GM18868 (cell line): ENCODE measurements at regions not wholly inside any gene's neighbourhood (a gene's known extent, or its start where the extent isn't known, plus 50 kb on each side); places are given as distances from the start of the nearest gene placed in this dataset.
A peak's percentile ranks its signal among the peaks of the same experiment; 100 is the strongest.

ENCODE experiments used
- ATAC-seq: cut with Tn5 transposase; IDR thresholded peaks from one replicate; pipeline ENCODE4 v1.9.1; 2021; ENCODE audit warnings: mild to moderate bottlenecking, moderate library complexity; ENCODE audit not compliant: unreplicated experiment

- ATAC-seq: no peak
Observed at GRCh38 chr9:16153741-16154140, 600.9 kb downstream of the CCDC171 start.

- peak; percentile 89 for ATAC-seq
Observed at GRCh38 chr9:16154521-16155078, 601.8 kb downstream of the CCDC171 start.

- no peak for ATAC-seq
Observed at GRCh38 chr9:16155878-16156277, 603.0 kb downstream of the CCDC171 start.

GRCh38 chr9:16157216-16157615 lies 604.4 kb downstream of the CCDC171 start:
- ATAC-seq: no peak

GRCh38 chr9:16157651-16158050 lies 604.8 kb downstream of the CCDC171 start:
- ATAC-seq: no peak

- ATAC-seq: no peak
Observed at GRCh38 chr9:16158093-16158492, 605.2 kb downstream of the CCDC171 start.

- ATAC-seq: no peak
Observed at GRCh38 chr9:16161483-16161882, 608.6 kb downstream of the CCDC171 start.

GRCh38 chr9:16170119-16170518 lies 617.3 kb downstream of the CCDC171 start:
- ATAC-seq: no peak

GRCh38 chr9:16171911-16172310 lies 619.1 kb downstream of the CCDC171 start:
- ATAC-seq: no peak

- no peak for ATAC-seq
Observed at GRCh38 chr9:16172796-16173195, 620.0 kb downstream of the CCDC171 start.

- ATAC-seq: no peak
Observed at GRCh38 chr9:16174915-16175314, 622.1 kb downstream of the CCDC171 start.

GRCh38 chr9:16175461-16175860 lies 622.6 kb downstream of the CCDC171 start:
- no peak for ATAC-seq

GRCh38 chr9:16178294-16178693 lies 625.5 kb downstream of the CCDC171 start:
- no peak for ATAC-seq

GRCh38 chr9:16179566-16179965 lies 626.7 kb downstream of the CCDC171 start:
- peak; percentile 96 for ATAC-seq

- no peak for ATAC-seq
Observed at GRCh38 chr9:16180091-16180490, 627.2 kb downstream of the CCDC171 start.

GRCh38 chr9:16180546-16180945 lies 627.7 kb downstream of the CCDC171 start:
- ATAC-seq: no peak

GRCh38 chr9:16181539-16181938 lies 628.7 kb downstream of the CCDC171 start:
- ATAC-seq: no peak

- no peak for ATAC-seq
Observed at GRCh38 chr9:16182784-16183183, 629.9 kb downstream of the CCDC171 start.

GRCh38 chr9:16184964-16185646 lies 632.3 kb downstream of the CCDC171 start:
- peak; percentile 74 for ATAC-seq

GRCh38 chr9:16191191-16191590 lies 638.3 kb downstream of the CCDC171 start:
- no peak for ATAC-seq

GRCh38 chr9:16191691-16192402 lies 639.0 kb downstream of the CCDC171 start:
- ATAC-seq: peak; percentile 96

- no peak for ATAC-seq
Observed at GRCh38 chr9:16192403-16193017, 639.7 kb downstream of the CCDC171 start.
